SK-N-SH (cell line): ENCODE measurements at regions not wholly inside any gene's neighbourhood (a gene's known extent, or its start where the extent isn't known, plus 50 kb on each side); places are given as distances from the start of the nearest gene placed in this dataset.

Experiments
- CTCF ChIP-seq: fragments of 200-600 bp; sonication (generic); IDR thresholded peaks from 2 replicates; pipeline ENCODE4 v1.6.1; 2017; ENCODE audit warnings: antibody characterized with exemption, mild to moderate bottlenecking, moderate library complexity
- JUND ChIP-seq: IDR thresholded peaks from 2 replicates; pipeline ENCODE4 v1.4.0; 2012
- NRF1 ChIP-seq: IDR thresholded peaks from 2 replicates; pipeline ENCODE4 v1.6.1; 2012; ENCODE audit warnings: low read depth, mild to moderate bottlenecking, low read length
- POLR2AphosphoS5 ChIP-seq: IDR thresholded peaks from 2 replicates; pipeline ENCODE4 v1.6.1; 2012; ENCODE audit warnings: low read depth, low read length
- RAD21 ChIP-seq: IDR thresholded peaks from 2 replicates; pipeline ENCODE4 v1.6.1; 2012; ENCODE audit warnings: mild to moderate bottlenecking, low read length
- REST ChIP-seq: IDR thresholded peaks from 2 replicates; pipeline ENCODE4 v1.6.1; 2012; ENCODE audit warnings: mild to moderate bottlenecking, low read depth, low read length, moderate library complexity
- YY1 ChIP-seq: IDR thresholded peaks from 2 replicates; pipeline ENCODE4 v1.4.0; 2012; ENCODE audit warnings: low read depth, mild to moderate bottlenecking

- TF ChIP-seq NRF1 (no peak), CTCF (no peak), YY1 (no peak), POLR2AphosphoS5 (no peak), REST (no peak), JUND (no peak), RAD21 (no peak)
Measured at GRCh38 chrX:9180623-9181022, 146.7 kb upstream of the FAM9B start.
